ENCODE measurements at regions not wholly inside any gene's neighbourhood (a gene's known extent, or its start where the extent isn't known, plus 50 kb on each side); places are given as distances from the start of the nearest gene placed in this dataset.

GRCh38 chr7:113825832-113826231 is 93.0 kb downstream of the PPP1R3A start:
- no peak for DNase-seq (ENCODE audit: low read depth in 2 of 2)

DNA sequence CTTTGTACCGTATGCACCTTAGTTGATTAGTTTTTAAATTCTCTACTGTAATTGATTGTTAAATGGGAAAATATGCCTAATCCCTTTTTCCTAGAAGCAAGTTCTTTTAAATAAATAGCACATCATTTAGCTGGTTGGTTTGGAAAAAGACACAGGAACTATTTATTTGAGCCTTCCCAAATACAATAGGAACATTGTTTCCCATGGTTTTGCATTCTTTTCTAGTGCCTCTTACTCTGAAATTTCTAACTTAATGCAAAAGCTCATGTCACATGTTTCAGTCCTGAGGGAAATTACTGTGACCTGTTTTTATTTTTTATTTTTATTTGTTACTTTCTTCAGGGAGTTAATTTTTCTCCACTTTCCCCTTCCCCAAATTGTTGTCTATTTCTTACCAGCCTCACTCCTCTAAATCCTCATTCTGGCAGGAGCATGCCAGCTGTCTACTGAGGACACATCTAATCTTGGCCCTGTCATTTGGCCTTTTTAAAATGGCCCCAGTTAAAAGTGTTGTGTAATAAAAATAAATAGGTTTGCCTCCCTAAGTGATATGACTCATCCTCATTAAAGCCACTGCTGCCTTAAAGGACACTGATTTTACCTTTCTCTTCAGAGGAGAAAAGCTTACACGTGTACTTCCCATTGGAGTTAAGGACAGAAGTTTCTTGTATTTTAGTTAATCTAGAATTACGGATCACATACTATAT is 94.5 kb downstream of the PPP1R3A start:
- no peak for DNase-seq (ENCODE audit: low read depth in 2 of 2)

GRCh38 chr7:113819474-113819873 is 99.3 kb downstream of the PPP1R3A start:
- DNase-seq (ENCODE audit: low read depth in 2 of 2), result no peak

DNA sequence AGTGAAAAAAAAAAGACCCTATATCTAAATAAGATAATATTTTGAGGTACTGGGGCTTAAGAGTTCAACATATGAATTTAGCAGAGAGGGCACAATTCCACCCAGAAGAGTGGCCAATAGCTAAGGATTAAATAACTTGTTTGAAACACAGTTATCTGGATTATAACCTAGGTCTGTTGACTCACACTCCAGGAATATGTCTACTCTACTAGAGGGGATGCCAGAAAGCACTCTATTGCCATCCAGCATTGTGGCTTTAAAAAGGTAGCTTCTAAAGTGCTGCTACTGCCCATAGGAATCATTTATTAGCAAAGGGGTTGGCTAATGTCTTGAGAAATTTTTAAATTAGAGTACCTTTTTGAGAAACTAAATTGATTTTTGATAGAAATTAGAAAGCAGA is 102.2 kb downstream of the PPP1R3A start:
- DNase-seq (ENCODE audit: low read depth in 2 of 2), result no peak

DNA sequence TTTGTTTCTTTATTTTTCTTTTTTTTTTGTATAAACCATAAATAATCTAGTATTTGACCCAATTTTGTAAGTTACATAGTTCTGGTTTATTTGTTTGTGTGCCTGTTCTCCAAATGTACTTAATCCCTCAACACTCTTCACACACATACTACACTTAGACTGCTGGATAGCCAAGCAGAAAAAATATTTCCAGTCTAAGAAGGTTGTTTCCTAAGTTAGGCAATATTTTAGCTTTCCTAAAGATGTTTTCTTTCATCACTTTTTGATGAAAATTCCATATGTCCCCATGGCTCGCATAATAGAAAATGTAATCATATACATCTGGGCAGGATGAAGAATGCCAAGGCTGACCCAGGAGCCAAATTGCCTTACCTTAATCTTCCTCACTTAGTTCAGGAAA is 105.3 kb downstream of the PPP1R3A start:
- no peak for DNase-seq (ENCODE audit: low read depth in 2 of 2)

GRCh38 chr7:113812591-113813255 is 106.1 kb downstream of the PPP1R3A start:
- no peak for DNase-seq (ENCODE audit: low read depth in 2 of 2)

DNA sequence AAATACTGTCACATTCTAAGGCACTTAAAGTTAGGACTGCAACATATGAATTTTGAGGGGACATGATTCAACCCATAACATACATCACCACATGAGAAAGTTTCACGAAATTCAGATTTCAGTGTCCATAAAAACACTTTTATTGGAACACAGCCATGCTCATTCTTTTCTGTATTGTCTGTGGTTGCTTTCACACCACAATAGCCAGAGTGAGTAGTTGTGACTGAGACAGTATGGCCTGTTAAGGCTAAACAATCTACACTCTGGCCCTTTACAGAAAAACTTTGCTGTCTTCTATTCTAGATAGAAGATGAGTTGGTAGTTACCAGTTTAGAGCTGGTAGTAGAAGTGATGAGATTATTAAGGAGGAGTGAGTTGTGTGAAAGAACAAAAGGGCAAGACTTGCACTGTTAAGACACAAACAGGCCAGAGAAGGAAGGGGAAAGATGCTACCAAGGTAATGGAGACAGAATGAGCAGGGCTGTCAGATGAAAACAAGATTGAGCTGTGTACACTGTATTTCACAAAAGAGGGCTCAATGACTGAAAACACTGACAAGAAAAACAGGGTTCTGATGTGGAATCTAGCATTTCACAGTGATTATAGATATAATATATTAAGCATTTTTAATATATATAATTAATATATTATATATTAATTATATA is 108.6 kb downstream of the PPP1R3A start:
- no peak for DNase-seq (ENCODE audit: low read depth in 2 of 2)

- no peak for DNase-seq (ENCODE audit: low read depth in 2 of 2)
Measured at GRCh38 chr7:113809581-113809980, 109.2 kb downstream of the PPP1R3A start.

DNA sequence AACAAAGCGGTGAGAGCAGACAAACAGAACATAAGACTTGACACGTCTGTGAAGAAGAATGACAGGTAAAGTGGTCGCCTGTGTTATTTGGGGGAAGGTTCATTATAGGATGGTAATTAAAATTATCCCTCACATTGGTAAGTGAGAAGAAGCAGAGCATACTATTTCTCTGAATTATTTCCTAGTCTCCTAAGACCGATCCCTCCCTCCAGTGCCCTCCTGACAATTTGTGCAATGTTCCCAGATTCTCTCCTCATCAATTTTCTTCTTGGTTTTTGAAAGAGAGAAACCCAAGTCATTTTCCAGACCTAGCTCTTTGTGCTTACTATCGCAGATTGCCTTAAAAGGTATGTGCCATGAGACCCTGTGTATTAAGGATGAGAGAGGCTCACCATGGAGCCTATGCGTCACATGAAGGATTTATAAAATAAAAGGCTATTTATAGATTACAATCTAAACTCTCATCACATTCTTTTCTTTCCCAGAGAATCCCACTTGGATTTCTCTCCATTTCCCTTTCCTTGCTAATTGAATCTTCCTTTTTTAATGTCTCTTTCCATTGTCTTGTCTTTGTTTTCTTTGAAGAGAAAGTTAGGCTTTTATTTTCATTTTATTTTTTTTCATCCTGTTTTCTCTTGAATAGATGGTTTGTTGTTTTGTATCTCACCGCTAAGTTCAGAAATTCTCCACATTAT is 112.0 kb downstream of the PPP1R3A start:
- no peak for DNase-seq (ENCODE audit: low read depth in 2 of 2)

GRCh38 chr7:113805976-113806375 is 112.8 kb downstream of the PPP1R3A start:
- DNase-seq (ENCODE audit: low read depth in 2 of 2), result no peak

- no peak for DNase-seq (ENCODE audit: low read depth in 2 of 2)
Measured at GRCh38 chr7:113804475-113805095, 114.2 kb downstream of the PPP1R3A start.

DNA sequence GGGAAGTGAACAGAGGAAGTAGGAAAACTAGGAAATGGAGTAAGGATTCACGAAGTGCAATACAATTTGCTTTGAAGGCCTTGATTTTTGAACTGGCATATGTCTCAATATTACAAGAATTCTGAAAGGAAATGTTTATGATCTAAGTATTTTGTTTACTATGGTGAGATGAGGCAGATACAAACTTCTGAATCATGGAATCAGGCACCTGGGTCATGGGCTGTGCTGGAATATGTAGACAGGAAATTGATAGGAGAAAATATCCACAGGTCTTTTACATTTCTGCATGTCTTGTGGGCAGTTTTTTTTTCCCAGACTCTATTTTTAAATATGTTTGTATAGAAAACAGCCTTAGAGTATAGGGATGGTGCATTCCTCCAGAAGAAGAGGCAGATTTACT is 117.1 kb downstream of the PPP1R3A start:
- DNase-seq (ENCODE audit: low read depth in 2 of 2), result no peak

GRCh38 chr7:113800826-113801225 is 118.0 kb downstream of the PPP1R3A start:
- peak in 1 of 2 experiments; percentile 37 for DNase-seq (ENCODE audit: low read depth in 2 of 2)

- no peak for DNase-seq (ENCODE audit: low read depth in 2 of 2)
Measured at GRCh38 chr7:113799896-113800295, 118.9 kb downstream of the PPP1R3A start.

GRCh38 chr7:113797420-113798010 is 121.3 kb downstream of the PPP1R3A start:
- DNase-seq (ENCODE audit: low read depth in 2 of 2), result no peak

DNA sequence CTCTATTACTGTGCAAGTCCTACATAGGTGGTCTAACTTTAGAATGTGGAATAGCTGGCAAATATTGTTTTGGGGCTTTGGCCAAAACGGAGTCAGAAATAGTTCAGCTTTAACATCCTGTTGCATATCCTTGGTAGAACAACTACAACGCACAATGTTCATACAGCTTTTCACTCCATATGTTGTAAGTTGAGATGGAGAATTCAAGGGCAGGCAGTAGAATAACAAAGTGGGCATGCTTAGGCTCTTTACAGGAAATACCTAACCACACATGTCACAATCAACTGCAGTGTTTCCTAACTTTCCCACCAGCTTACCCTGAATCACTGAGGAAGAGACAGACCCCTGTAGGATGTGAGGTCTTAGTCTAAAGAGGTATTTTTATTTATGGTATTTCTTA is 122.3 kb downstream of the PPP1R3A start:
- DNase-seq (ENCODE audit: low read depth in 2 of 2), result peak; percentile 85 to 87

- DNase-seq (ENCODE audit: low read depth in 2 of 2), result no peak
Measured at GRCh38 chr7:113794573-113794972, 124.2 kb downstream of the PPP1R3A start.

DNA sequence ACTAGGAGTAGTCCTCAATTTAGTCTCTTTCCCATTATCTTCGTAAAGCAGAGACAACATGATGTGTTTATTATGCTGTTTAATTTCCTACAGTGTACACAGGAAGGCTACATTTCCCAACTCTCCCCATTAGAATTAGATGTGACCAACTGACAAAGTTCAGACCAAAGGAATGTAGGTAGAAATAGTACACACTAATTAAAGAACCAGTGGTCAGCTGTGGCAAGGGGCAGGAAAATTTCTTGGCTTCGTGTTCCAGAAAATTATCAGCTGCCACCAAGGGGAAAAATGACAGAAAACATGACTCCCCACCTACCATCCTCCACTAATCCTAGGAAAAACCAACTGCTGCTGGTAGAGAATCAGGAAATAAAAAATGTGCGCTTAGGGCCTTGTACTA is 125.6 kb downstream of the PPP1R3A start:
- DNase-seq (ENCODE audit: low read depth in 2 of 2), result no peak

GRCh38 chr7:113790025-113790424 is 128.8 kb downstream of the PPP1R3A start:
- no peak for DNase-seq (ENCODE audit: low read depth in 2 of 2)

GRCh38 chr7:113787106-113787505 is 131.7 kb downstream of the PPP1R3A start:
- DNase-seq (ENCODE audit: low read depth in 2 of 2), result no peak

DNA sequence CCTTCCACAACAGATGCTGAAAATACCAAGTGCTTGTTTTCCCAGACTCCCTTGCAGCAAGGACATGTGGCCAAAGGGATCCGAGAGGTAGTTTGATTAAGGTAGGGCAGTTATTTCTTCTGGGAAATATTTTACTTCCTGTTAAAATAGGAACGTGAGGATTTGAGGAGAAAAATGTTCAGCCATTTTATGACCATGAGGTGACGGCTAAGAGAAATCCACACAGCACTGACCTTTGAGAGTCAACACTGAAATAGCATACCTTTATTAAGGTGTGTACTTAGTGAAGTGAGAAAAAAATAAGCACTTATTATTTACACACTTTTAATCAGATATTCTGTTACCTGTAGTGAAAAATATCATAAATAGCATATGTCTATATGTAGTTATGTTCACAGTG is 133.9 kb downstream of the PPP1R3A start:
- DNase-seq (ENCODE audit: low read depth in 2 of 2), result no peak

GRCh38 chr7:113784316-113784715 is 134.5 kb downstream of the PPP1R3A start:
- no peak for DNase-seq (ENCODE audit: low read depth in 2 of 2)

All from fibroblast of skin of left quadriceps (primary cell).